ENCODE measurements at regions not wholly inside any gene's neighbourhood (a gene's known extent, or its start where the extent isn't known, plus 50 kb on each side); places are given as distances from the start of the nearest gene placed in this dataset.

- TF ChIP-seq CTCF (conservative IDR thresholded peaks at IDR 0.05; ENCODE audit: low read depth, low read length) (no peak), USF2 (IDR thresholded peaks at IDR 0.05; ENCODE audit: low read depth, low read length) (no peak), SMC3 (IDR thresholded peaks at IDR 0.05; ENCODE audit: low read depth, low read length) (no peak), POLR2A (IDR thresholded peaks at IDR 0.05; ENCODE audit: low read depth, low read length) (no peak), RCOR1 (IDR thresholded peaks at IDR 0.05; ENCODE audit: insufficient replicate concordance, low read length) (no peak), RFX5 (IDR thresholded peaks at IDR 0.05; ENCODE audit: low read depth, low read length) (no peak), CEBPB (IDR thresholded peaks at IDR 0.05; ENCODE audit: low read depth, low read length) (no peak), FOS (IDR thresholded peaks at IDR 0.05; ENCODE audit: low read depth, low read length) (no peak)
These were observed 283.5 kb upstream of the RGS6 start for GRCh38 chr14:71648725-71649124.
